ENCODE measurements at regions not wholly inside any gene's neighbourhood (a gene's known extent, or its start where the extent isn't known, plus 50 kb on each side); places are given as distances from the start of the nearest gene placed in this dataset.

DNA sequence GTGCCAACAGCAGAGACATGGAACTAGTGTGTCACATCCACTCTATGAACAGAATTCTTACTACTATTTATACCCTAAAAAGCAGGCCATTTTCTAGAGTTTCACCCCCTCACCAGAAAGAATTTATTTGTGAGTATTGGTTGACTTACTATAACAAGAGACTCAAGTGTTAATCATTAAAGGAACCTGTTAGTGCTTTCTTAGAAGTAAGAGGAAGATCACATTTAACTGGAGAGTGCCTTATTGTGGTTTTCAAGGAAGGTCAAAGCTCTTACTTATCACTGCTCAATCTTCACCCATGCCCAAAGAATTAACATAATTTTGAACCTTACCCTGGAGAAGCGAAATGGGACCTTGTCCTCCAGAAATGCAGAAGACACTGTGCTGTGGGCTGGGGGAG is 169.3 kb upstream of the PRSS1 start:
- TF ChIP-seq, protein P1, sequence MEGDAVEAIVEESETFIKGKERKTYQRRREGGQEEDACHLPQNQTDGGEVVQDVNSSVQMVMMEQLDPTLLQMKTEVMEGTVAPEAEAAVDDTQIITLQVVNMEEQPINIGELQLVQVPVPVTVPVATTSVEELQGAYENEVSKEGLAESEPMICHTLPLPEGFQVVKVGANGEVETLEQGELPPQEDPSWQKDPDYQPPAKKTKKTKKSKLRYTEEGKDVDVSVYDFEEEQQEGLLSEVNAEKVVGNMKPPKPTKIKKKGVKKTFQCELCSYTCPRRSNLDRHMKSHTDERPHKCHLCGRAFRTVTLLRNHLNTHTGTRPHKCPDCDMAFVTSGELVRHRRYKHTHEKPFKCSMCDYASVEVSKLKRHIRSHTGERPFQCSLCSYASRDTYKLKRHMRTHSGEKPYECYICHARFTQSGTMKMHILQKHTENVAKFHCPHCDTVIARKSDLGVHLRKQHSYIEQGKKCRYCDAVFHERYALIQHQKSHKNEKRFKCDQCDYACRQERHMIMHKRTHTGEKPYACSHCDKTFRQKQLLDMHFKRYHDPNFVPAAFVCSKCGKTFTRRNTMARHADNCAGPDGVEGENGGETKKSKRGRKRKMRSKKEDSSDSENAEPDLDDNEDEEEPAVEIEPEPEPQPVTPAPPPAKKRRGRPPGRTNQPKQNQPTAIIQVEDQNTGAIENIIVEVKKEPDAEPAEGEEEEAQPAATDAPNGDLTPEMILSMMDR (conservative IDR thresholded peaks at IDR 0.05), result no peak
- TF ChIP-seq ZFX (IDR thresholded peaks at IDR 0.05), result no peak
